ENCODE measurements at regions not wholly inside any gene's neighbourhood (a gene's known extent, or its start where the extent isn't known, plus 50 kb on each side); places are given as distances from the start of the nearest gene placed in this dataset.

- Histone ChIP-seq H3K4me3 (no peak overlapping the region), H3K36me3 (no peaks in the 10 kb centered on the region), H3K4me1 (no peaks in the 10 kb centered on the region), H3K27ac (no peak overlapping the region), H3K9me3 (no peaks in the 10 kb centered on the region), H3K27me3 (no peaks in the 10 kb centered on the region)
- TF ChIP-seq POLR2A (IDR thresholded peaks at IDR 0.05), result no peak
- intact Hi-C loops (cut with DNase I), result no loop called here
- no peak for DNase-seq (ENCODE audit: extremely low spot score in 2 of 2)
Observed at GRCh38 chr22:27310966-27311697, 490.4 kb downstream of the MN1 start.

DNA sequence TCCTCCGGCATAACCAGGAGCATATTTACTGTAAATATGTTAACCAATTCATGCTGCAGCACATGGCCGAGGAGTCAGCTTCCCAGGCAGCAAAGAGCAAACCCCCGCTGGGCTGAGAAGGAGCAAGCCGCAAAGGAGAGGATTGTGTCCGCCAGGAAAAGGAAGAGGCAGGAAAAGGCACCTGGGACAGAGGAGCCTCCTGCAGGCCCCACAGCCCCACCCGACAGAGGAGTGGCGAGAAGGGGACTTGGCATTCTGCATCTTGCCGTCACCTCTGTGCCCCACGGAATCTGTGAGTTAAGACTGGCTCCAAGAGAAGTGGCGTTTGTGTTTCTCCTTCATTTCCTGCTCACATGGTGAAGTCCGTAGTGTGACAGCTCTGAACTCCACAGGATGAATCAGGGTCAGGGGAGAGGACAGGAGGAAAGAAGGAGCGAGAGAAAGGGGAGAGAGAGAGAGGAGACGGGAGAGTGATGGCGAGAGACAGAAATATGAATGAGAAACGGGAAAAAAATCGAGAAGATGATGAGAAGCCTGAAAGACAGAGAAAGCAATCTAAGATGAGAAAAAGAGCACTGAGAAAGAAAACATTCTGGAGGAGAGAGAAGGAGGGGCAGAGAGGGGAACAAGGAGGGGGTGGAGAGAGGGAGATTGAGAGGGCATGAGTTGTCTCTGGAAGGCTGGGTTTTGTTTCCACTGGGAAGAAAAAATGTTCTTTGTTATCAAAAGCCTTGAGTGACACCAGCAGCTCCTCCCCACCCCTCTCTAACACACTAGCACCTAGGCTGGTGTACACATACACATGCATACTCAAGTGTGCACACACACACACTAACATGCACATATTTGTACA, 489.6 kb downstream of the MN1 start:
- no peak for DNase-seq (ENCODE audit: extremely low spot score in 2 of 2)
- no peaks in the 10 kb centered on the region for H3K27me3 ChIP-seq
- H3K4me3 ChIP-seq, result no peak overlapping the region
- H3K36me3 ChIP-seq, result no peaks in the 10 kb centered on the region
- no peaks in the 10 kb centered on the region for H3K4me1 ChIP-seq
- intact Hi-C loops (cut with DNase I), result no loop called here
- H3K27ac ChIP-seq, result no peak overlapping the region
- no peaks in the 10 kb centered on the region for H3K9me3 ChIP-seq
- TF ChIP-seq, protein P1, sequence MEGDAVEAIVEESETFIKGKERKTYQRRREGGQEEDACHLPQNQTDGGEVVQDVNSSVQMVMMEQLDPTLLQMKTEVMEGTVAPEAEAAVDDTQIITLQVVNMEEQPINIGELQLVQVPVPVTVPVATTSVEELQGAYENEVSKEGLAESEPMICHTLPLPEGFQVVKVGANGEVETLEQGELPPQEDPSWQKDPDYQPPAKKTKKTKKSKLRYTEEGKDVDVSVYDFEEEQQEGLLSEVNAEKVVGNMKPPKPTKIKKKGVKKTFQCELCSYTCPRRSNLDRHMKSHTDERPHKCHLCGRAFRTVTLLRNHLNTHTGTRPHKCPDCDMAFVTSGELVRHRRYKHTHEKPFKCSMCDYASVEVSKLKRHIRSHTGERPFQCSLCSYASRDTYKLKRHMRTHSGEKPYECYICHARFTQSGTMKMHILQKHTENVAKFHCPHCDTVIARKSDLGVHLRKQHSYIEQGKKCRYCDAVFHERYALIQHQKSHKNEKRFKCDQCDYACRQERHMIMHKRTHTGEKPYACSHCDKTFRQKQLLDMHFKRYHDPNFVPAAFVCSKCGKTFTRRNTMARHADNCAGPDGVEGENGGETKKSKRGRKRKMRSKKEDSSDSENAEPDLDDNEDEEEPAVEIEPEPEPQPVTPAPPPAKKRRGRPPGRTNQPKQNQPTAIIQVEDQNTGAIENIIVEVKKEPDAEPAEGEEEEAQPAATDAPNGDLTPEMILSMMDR (IDR thresholded peaks at IDR 0.05), result no peak
- TF ChIP-seq POLR2AphosphoS5 (IDR thresholded peaks at IDR 0.05; ENCODE audit: insufficient read depth in 1 of 2, low read depth in 1 of 2), result no peak
- TF ChIP-seq POLR2A (IDR thresholded peaks at IDR 0.05), result no peak

DNA sequence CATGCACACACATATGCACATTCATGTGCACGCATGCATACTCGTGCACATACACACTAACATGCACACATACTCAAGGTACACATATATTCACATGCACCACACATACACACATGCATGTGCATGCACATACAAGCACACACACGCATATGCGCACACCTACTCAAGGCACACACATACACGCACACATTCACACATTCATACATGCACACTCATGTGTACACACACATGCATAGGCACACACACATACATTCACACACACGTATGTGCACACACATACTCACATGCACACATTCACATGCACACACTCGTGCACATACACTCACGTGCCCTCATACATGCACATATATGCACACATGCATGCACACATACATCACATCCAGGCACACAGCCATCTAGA, 489.0 kb downstream of the MN1 start:
- no peaks in the 10 kb centered on the region for H3K27me3 ChIP-seq
- no peak for DNase-seq (ENCODE audit: extremely low spot score in 2 of 2)
- no peak overlapping the region for H3K27ac ChIP-seq
- intact Hi-C loops (cut with DNase I), result no loop called here
- no peaks in the 10 kb centered on the region for H3K4me1 ChIP-seq
- no peaks in the 10 kb centered on the region for H3K36me3 ChIP-seq
- no peak overlapping the region for H3K4me3 ChIP-seq
- no peak for TF ChIP-seq POLR2AphosphoS5 (IDR thresholded peaks at IDR 0.05; ENCODE audit: insufficient read depth in 1 of 2, low read depth in 1 of 2)
- TF ChIP-seq POLR2A (IDR thresholded peaks at IDR 0.05), result no peak
- TF ChIP-seq, protein P1 (IDR thresholded peaks at IDR 0.05), result no peak
- H3K9me3 ChIP-seq, result no peaks in the 10 kb centered on the region

GRCh38 chr22:27312966-27313855, 488.3 kb downstream of the MN1 start:
- Histone ChIP-seq H3K27me3 (no peaks in the 10 kb centered on the region), H3K27ac (no peak overlapping the region)

More at GRCh38 chr22:27312966-27313855, 488.3 kb downstream of the MN1 start:
- Histone ChIP-seq H3K36me3 (no peaks in the 10 kb centered on the region), H3K4me3 (no peak overlapping the region), H3K4me1 (no peaks in the 10 kb centered on the region), H3K9me3 (no peaks in the 10 kb centered on the region)
- no peak for DNase-seq (ENCODE audit: extremely low spot score in 2 of 2)
- TF ChIP-seq POLR2AphosphoS5 (IDR thresholded peaks at IDR 0.05; ENCODE audit: insufficient read depth in 1 of 2, low read depth in 1 of 2) (no peak), POLR2A (IDR thresholded peaks at IDR 0.05) (no peak)
- TF ChIP-seq, protein P1 (IDR thresholded peaks at IDR 0.05), result no peak
- intact Hi-C loops (cut with DNase I), result no loop called here

All from vagina (tissue), 2 donors.